ENCODE measurements at regions not wholly inside any gene's neighbourhood (a gene's known extent, or its start where the extent isn't known, plus 50 kb on each side); places are given as distances from the start of the nearest gene placed in this dataset.

GRCh38 chr10:44087403-44087802 is 297.5 kb downstream of the CXCL12 start:
- no peak for ATAC-seq
- no peak for TF ChIP-seq CSDC2 (CRISPR knock-in tag; IDR thresholded peaks at IDR 0.05)

- no peak for ATAC-seq
- TF ChIP-seq ZFP30 (CRISPR knock-in tag; IDR thresholded peaks at IDR 0.05) (no peak), OSR1 (CRISPR knock-in tag; IDR thresholded peaks at IDR 0.05) (no peak), ARNTL (CRISPR knock-in tag; IDR thresholded peaks at IDR 0.05; ENCODE audit: borderline replicate concordance, low read depth) (no peak), TCF4 (CRISPR knock-in tag; IDR thresholded peaks at IDR 0.05; ENCODE audit: borderline replicate concordance) (no peak), BACH2 (CRISPR knock-in tag; IDR thresholded peaks at IDR 0.05; ENCODE audit: borderline replicate concordance) (no peak), TOX (CRISPR knock-in tag; IDR thresholded peaks at IDR 0.05; ENCODE audit: borderline replicate concordance) (no peak)
- TF ChIP-seq, protein P1, sequence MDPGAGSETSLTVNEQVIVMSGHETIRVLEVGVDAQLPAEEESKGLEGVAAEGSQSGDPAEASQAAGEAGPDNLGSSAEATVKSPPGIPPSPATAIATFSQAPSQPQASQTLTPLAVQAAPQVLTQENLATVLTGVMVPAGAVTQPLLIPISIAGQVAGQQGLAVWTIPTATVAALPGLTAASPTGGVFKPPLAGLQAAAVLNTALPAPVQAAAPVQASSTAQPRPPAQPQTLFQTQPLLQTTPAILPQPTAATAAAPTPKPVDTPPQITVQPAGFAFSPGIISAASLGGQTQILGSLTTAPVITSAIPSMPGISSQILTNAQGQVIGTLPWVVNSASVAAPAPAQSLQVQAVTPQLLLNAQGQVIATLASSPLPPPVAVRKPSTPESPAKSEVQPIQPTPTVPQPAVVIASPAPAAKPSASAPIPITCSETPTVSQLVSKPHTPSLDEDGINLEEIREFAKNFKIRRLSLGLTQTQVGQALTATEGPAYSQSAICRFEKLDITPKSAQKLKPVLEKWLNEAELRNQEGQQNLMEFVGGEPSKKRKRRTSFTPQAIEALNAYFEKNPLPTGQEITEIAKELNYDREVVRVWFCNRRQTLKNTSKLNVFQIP (CRISPR knock-in tag; IDR thresholded peaks at IDR 0.05; ENCODE audit: borderline replicate concordance, low read depth): no peak
- TF ChIP-seq, protein P2, sequence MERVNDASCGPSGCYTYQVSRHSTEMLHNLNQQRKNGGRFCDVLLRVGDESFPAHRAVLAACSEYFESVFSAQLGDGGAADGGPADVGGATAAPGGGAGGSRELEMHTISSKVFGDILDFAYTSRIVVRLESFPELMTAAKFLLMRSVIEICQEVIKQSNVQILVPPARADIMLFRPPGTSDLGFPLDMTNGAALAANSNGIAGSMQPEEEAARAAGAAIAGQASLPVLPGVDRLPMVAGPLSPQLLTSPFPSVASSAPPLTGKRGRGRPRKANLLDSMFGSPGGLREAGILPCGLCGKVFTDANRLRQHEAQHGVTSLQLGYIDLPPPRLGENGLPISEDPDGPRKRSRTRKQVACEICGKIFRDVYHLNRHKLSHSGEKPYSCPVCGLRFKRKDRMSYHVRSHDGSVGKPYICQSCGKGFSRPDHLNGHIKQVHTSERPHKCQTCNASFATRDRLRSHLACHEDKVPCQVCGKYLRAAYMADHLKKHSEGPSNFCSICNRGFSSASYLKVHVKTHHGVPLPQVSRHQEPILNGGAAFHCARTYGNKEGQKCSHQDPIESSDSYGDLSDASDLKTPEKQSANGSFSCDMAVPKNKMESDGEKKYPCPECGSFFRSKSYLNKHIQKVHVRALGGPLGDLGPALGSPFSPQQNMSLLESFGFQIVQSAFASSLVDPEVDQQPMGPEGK (CRISPR knock-in tag; IDR thresholded peaks at IDR 0.05; ENCODE audit: borderline replicate concordance): no peak
Observed at GRCh38 chr10:44083719-44084400, 301.0 kb downstream of the CXCL12 start.

DNA sequence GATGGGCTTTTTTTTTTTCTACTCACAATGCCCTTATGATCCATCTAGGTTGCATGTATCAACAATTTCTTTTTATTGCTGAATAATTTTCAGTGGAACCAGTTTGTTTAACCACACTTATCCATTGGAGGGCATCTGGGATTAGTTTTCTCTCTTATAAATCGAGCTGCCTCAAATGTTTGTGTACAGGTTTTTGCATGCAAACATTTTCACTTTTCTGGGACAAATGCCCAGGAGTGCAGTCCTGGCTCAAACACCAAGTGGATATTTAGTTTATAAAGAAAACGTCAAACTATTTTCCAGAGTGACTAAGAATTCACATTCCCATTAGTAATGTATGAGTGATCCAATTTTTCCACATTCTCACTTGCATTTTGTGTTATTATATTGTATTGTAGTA is 313.4 kb downstream of the CXCL12 start:
- ATAC-seq: no peak
- TF ChIP-seq ESRRG (CRISPR knock-in tag; IDR thresholded peaks at IDR 0.05) (no peak), ZNF8 (CRISPR knock-in tag; IDR thresholded peaks at IDR 0.05) (no peak), ZFP3 (CRISPR knock-in tag; IDR thresholded peaks at IDR 0.05) (no peak), SNAI2 (CRISPR knock-in tag; IDR thresholded peaks at IDR 0.05) (no peak), TCF4 (CRISPR knock-in tag; IDR thresholded peaks at IDR 0.05; ENCODE audit: borderline replicate concordance) (no peak), ISL1 (CRISPR knock-in tag; IDR thresholded peaks at IDR 0.05) (no peak), ARNTL (CRISPR knock-in tag; IDR thresholded peaks at IDR 0.05; ENCODE audit: borderline replicate concordance, low read depth) (no peak), CSDC2 (CRISPR knock-in tag; IDR thresholded peaks at IDR 0.05) (no peak), ZNF70 (CRISPR knock-in tag; IDR thresholded peaks at IDR 0.05) (no peak), OSR1 (CRISPR knock-in tag; IDR thresholded peaks at IDR 0.05) (no peak), PPARA (CRISPR knock-in tag; IDR thresholded peaks at IDR 0.05; ENCODE audit: borderline replicate concordance) (no peak), GLIS3 (CRISPR knock-in tag; IDR thresholded peaks at IDR 0.05) (no peak), ZC3H10 (CRISPR knock-in tag; IDR thresholded peaks at IDR 0.05) (no peak), BACH2 (CRISPR knock-in tag; IDR thresholded peaks at IDR 0.05; ENCODE audit: borderline replicate concordance) (no peak), RARB (CRISPR knock-in tag; IDR thresholded peaks at IDR 0.05) (no peak), ZNF565 (CRISPR knock-in tag; conservative IDR thresholded peaks at IDR 0.05; ENCODE audit: low read depth) (no peak)
- TF ChIP-seq, protein P3, sequence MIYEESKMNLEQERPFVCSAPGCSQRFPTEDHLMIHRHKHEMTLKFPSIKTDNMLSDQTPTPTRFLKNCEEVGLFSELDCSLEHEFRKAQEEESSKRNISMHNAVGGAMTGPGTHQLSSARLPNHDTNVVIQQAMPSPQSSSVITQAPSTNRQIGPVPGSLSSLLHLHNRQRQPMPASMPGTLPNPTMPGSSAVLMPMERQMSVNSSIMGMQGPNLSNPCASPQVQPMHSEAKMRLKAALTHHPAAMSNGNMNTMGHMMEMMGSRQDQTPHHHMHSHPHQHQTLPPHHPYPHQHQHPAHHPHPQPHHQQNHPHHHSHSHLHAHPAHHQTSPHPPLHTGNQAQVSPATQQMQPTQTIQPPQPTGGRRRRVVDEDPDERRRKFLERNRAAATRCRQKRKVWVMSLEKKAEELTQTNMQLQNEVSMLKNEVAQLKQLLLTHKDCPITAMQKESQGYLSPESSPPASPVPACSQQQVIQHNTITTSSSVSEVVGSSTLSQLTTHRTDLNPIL (CRISPR knock-in tag; IDR thresholded peaks at IDR 0.05; ENCODE audit: low read depth): no peak
- TF ChIP-seq, protein P2 (CRISPR knock-in tag; IDR thresholded peaks at IDR 0.05; ENCODE audit: borderline replicate concordance): no peak
- TF ChIP-seq, protein P1 (CRISPR knock-in tag; IDR thresholded peaks at IDR 0.05; ENCODE audit: borderline replicate concordance, low read depth): no peak
- TF ChIP-seq, protein P4, sequence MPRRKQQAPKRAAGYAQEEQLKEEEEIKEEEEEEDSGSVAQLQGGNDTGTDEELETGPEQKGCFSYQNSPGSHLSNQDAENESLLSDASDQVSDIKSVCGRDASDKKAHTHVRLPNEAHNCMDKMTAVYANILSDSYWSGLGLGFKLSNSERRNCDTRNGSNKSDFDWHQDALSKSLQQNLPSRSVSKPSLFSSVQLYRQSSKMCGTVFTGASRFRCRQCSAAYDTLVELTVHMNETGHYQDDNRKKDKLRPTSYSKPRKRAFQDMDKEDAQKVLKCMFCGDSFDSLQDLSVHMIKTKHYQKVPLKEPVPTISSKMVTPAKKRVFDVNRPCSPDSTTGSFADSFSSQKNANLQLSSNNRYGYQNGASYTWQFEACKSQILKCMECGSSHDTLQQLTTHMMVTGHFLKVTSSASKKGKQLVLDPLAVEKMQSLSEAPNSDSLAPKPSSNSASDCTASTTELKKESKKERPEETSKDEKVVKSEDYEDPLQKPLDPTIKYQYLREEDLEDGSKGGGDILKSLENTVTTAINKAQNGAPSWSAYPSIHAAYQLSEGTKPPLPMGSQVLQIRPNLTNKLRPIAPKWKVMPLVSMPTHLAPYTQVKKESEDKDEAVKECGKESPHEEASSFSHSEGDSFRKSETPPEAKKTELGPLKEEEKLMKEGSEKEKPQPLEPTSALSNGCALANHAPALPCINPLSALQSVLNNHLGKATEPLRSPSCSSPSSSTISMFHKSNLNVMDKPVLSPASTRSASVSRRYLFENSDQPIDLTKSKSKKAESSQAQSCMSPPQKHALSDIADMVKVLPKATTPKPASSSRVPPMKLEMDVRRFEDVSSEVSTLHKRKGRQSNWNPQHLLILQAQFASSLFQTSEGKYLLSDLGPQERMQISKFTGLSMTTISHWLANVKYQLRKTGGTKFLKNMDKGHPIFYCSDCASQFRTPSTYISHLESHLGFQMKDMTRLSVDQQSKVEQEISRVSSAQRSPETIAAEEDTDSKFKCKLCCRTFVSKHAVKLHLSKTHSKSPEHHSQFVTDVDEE (CRISPR knock-in tag; IDR thresholded peaks at IDR 0.05): no peak

Measured in SK-N-SH treated with all-trans-retinoic acid at 6 μM for 48 hours (cell line).